Activated CD8-positive, alpha-beta memory T cell treated with anti-CD3 and anti-CD28 coated beads, Interleukin-2, amount 50 U/mL, for 1 hour (primary cell): ENCODE measurements at regions not wholly inside any gene's neighbourhood (a gene's known extent, or its start where the extent isn't known, plus 50 kb on each side); places are given as distances from the start of the nearest gene placed in this dataset.

Experiments used
- DNase-seq: peaks from one replicate; pipeline ENCODE4 v3.0.0-alpha.2; 2020; ENCODE audit errors: extremely low read depth

DNA sequence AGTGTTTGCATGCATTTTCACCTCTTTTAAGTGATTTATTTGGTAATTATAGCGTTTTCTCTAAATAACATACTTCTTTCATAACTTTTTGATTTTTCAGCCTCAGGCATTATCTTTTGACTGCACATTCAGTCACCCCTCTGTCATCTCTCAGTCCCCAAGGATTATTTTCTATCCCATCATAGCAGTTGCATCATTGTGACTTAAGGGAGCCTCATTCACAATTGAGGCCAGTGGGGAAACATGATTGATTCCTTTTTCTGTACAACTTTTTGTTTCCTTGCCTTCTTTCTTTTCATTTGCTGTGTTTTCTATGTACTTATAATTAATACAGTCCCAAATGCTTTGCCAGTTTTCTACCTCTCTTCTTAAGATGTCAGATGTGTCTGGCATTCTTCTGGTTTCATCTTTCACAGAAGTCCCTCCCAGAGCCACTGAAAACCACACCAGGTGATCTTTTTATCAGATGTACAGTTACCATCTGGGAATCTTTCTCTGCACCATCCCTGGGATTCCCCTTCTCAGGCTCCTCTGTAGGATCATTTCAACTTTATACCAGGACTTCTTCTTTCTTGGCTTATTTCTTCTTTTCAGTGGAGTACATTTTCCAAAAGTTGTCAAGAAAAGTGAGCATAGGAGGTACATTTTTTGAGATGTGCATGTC lies 151.4 kb downstream of the RAP2B start:
- DNase-seq, result no peak

DNA sequence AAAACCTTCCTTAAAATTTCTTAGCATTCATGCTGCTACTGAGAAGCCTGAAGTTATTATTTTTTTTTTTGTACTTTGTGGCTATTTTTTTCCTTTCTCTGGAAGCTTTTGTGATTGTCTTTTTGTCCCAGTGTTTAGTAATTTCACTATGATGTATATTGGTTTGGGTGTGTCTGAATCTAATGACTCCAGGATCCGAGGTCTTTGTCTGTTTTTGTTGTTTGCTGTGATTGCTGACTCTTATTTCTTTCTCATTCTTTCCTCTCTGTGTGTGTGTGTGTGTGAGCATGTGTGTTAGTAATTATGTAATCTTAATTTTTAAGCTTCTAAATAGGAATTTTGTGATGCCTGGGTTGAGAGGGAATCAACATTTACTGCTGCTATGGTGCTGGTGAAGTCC lies 152.0 kb downstream of the RAP2B start:
- DNase-seq, result no peak

DNA sequence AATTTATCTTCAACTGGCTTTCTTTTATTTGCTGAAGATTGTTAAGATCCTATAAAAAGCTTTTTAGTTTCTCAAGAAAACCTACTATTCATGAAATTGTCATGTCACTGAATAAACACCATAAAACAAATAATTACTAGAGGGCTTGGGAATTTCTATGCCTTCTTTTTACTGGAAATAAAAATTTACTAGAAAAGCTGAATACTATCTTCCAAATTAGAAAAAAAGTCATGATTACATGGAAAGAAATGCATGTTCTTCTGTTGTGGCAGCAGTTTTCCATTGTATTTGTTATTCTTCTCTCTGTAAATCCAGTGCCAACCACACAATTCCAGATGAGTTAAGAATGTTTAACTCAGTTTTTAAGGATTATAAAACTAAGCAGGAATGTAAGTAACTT lies 153.8 kb downstream of the RAP2B start:
- DNase-seq, result no peak

DNA sequence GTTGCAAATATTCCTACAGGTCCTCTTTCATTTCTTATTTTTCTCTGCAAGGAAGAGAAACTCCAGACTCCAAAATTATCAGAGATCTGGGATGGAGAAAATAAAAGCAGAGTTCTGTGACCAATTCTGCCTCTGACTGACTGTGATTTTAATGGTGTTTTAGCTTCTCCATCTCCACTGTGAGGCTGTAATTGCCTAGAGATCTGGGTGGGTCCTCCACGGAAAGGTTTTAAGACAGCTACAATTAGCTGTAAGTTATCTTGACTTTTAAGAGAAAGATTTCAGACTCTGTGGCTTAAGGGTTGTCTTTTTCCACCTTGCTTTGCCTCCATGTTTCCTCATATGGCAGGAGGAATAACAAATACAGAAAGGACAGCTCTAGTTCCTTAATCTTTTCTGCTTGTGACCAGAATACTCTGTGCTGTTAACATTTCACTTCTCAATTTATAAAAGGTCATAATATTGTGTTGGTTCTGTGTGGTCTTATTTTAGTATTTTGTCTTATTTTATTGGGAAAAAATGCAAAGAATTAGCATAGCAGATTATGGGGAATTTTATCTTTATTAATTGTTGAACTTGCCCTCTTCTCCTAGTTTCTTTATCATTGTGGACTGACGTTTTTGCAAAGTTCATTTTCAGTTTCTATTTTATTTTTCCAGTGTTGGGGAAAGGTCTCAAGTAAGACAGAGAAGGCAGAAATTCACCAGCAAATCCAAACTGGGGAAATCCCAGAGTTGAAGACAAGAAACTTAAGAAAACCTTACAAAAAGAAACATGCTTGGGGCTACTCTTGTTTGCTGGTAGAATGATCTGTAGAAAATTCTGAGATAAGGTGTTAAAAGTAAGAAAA lies 157.9 kb downstream of the RAP2B start:
- no peak for DNase-seq

DNA sequence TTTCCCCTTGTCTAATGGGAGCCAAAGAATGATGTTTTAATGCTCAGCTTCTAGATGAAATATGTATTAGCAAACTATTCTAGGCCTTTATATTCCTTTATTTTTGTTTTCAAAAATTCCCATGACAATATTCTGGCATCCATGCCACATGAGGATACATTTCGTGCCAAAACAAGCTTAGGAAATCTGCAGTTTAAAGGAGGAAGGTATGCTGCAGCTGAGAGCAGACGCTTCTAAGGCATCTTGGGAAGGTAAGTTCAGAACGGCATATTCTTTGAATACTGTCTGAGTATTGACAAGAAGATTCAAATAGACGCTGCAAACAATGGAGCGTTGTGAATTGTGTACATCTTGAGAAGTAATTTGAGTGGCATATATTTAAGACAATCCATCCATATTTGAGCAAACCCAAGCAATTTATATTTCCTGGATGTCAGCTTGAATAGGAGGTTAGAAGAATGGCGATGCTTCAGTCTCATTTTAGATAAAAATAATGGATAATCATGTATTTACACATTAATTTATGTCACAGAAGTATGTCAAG lies 158.6 kb downstream of the RAP2B start:
- no peak for DNase-seq

DNA sequence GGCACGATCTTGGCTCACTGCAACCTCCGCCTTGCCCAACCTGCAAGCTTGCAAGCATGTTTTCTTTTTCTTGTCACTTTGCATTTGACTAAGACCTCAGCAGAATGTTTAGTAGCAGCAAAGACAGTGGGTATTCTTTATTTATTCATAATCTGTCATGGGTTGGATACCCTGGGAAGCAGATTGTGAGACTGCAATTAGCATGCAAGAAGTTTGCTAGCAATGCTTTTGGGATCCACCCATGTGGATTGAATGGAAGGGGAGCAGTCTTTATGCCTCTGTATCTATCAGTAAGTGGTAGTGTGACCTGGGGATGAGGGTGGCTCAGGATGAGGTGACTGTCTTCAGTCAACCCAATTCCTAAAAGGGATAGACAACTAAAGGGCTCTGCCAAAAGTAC lies 166.7 kb downstream of the RAP2B start:
- DNase-seq, result no peak

DNA sequence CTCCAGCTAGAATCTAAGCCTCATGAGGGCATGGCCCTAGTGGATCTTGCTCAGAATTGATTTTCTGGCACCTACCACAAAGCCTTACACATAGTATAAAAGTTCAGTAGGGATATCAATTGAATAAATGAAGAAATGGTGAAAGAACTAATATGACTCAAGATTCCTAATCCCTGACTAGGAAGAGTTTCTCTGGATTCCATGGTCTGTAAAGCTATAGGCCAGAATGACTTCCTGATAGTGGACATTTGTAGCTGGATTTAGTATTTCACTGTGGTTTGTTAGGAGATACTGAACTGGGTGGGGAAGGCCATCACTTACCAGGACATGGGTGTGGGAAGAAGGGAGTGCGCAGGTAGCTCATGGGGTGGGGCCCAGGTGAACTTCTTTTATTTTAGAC lies 168.9 kb downstream of the RAP2B start:
- no peak for DNase-seq

DNA sequence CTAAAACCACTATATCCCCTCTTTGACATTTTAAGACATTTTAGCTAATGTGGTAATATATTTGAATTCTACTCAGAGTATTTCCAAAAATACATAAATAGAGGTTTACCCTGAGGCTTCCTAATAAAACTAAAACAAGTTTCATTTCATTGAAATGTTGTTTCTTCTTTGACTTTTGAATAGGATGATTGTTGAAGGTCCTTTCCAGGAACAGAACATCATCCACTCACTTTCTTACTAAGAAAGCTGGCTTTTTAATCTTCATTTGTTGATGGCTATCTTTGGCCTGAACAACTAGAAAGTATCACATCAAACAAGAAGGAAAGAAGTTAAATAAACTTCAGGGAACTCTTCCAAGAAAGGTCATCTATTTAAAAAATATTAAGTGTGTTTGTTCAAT lies 169.7 kb downstream of the RAP2B start:
- DNase-seq, result no peak

DNA sequence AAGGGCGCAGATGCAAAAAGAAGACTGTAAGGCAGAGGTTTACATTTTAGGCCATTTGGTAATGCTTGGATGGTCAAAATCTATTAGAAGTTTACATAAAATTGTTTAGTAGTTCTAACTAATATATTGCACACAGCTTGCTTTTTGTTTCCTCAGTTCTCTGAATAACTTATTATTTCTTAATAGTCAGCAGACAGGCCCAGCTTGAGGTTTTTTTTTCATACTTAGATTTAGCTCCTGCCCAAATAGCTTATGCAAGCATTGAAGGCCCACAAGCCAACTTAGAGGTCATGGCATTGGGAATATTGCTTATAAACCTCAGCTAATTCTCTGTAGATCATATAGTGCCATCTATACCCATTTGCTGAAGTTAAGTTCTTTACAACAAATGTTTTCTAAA lies 172.5 kb downstream of the RAP2B start:
- DNase-seq, result no peak

DNA sequence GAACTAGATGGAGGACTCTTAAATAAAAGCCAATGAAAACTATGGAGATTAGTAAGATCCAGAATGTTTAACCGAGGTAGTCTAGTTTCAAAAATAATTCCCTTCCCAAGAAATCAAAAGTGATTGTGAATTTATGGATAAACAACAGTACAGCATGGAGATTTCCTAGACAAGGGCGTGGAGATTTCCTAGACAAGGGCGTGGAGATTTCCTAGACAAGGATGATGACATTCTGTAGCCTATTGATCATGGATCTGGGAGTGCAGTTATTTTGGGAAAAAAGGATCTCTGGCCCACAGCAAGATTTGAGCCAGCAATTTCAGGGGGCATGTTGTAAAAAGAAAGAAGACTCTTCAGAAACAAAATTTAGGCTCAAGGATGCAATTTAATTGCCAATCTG lies 175.3 kb downstream of the RAP2B start:
- DNase-seq, result no peak

DNA sequence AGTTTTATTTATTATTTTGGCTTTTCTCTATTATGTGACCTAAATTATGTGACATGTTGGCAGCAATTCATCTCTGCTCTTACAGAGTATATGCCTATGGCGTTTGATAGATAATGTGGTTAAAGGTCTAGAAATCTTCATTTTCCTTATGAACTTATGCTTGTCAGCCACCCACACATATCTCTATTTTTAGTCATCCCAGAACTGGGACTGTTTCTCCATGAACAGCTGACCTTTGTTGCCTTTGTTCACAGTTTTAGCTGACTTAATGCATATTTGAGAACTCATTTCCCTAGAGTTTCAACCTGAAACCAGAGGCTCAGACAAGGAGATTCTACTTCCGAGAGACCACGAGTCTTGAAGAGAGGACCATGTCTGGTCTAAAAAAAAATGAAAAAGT lies 176.5 kb downstream of the RAP2B start:
- no peak for DNase-seq

DNA sequence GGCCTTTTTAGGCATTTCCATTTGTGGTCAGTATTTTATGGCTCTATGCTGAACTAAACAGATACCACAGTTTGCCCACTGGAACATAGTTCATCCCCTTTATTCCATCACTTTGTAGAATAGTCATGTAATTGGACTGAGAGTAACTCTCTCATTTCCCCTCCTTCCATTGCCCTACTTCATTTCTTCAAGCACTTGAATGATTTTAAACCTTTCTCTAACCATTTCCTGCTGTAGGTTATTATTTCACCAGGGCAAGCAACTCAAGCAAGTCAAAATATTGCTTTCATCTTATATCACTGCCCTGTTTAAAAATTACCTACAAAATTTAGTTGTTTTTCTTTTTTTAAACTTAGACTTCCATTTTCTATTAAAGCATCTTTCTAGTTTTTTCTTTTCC lies 177.0 kb downstream of the RAP2B start:
- no peak for DNase-seq

DNA sequence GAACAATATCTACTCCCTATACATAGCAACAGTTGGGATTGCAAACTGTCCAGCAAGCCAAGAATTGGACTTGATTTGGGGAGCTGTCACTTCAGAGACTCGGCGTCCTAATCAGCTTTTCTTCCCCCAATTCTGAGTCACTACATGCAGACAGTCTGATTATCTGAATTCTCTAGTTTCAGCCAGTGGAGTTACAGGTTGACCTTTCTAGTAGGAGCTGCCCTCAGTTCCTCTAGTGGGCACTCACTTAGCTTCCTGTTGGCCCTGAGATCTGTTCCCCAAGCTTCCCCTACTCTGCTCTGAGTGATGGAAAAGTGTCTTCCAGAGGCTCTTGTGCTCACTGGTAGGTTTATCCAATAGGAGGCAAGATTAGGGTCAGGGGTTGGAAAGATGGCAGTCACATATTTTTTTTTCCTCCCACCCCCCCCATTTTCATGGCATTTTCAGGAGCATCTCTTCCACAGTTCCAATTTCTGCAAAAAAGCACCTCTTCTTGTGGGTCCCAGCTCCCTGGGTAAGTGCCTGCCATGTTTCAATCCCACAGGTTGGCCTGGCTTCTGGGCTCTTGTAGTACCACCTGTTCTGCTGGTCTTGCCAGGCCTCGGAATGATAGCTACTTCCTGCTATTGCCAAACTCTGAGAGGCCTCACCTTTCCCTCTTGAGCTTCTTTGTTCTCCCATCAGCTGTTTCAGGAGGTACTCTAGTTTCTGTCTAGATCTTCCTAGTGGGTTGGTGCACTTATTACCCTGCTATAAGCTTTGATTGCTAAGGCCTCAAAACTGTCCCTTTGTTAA lies 182.2 kb downstream of the RAP2B start:
- no peak for DNase-seq

DNA sequence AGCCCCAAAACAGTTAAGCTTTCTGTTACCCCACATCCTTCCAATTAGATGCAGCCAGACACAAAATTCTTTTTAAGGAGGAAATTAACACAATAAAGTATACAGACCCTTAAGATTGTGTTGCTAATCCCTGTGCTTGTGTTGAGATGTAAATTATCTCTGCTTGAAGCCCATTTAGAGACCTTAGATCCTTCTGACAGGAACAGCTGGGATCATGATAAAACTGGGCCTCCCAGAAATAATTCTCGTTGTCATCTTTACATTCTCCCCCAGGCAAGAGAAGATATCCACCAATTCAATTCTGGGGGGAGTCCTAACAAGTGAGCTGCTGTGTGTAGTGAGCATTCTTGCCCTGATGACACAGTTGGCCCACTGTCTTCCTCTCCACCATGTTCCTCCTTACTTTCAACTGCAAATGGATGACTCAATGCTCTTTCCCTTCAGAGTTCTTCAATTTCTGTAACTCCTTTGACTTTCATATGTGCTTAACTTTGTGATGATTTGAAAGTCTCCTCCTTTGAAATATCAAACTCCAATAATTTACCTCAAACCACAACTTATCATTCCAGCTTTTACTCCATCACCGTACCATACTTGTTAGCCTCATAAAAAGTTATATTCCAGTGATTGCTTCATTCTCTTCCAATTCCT lies 186.6 kb downstream of the RAP2B start:
- DNase-seq, result no peak

DNA sequence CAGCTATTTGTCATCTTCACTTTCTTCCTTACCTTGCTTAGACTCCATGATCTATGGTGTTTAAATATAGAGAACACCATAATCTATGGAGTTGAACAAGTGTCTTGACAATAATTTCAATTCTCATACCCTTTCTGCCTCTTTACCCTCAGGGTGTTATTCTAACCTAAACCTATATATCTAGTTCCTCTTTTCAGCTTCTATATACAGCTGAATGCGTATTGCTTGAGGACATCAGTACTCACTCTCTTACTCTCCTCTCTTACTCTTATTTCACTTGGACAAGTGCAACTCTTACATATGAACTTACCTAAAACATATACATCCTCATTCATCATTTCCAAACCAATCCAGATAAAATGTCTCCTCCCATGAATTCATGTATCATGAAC lies 187.1 kb downstream of the RAP2B start:
- DNase-seq, result no peak

DNA sequence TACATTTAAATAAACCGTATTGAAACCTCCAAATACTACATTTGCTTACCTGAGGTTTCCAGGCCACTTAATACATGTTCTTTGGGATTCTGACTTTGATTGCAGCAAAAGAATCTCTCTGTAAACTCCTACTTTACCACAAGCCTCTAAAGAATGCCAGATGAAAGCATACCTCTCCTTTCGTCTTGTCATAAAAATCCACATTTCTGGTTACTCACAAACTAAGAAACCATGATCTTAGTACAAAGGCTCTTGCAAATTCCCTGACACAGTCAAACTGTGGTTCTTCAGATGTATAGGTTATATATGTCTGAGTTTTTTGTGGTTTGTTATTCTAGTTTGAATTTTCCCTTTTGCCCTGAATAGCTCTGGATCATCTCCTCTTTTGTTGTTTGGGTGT lies 188.4 kb downstream of the RAP2B start:
- no peak for DNase-seq

DNA sequence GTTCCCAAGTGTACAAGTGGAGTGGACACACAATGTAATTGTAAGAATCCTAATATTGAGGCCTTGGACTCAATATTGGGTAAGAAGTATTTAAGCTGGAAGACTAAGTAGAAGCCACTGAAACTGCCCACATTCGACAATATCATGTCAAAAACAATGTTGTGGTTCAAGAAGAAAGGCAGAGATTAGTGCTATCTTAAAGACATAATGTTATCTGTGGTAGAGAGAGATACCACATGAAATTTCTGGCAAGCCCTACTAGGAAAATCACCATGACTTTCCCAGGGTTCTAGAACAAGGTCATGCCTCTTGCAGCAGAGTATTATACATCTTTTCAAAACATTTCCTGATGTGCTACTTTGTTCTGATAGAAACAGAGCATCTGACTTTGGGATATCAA lies 192.6 kb downstream of the RAP2B start:
- no peak for DNase-seq

DNA sequence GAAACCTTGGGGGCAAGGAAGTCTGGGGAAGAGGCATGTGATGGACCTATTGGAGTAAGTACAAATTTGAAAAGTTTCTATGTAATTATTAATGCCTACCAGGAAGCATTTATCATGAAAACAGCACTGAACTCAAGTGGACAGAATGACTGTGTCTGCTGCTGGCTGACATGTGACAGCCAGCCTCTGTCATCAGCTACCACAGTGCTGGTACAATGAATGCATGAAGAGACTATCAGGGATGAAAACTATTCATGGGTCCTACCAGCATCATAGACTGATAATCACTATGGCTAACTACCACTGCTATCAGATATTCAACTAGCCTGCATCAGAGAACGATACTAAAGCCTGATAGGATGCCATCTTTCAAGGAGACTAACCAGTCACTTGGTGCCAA lies 193.5 kb downstream of the RAP2B start:
- no peak for DNase-seq

DNA sequence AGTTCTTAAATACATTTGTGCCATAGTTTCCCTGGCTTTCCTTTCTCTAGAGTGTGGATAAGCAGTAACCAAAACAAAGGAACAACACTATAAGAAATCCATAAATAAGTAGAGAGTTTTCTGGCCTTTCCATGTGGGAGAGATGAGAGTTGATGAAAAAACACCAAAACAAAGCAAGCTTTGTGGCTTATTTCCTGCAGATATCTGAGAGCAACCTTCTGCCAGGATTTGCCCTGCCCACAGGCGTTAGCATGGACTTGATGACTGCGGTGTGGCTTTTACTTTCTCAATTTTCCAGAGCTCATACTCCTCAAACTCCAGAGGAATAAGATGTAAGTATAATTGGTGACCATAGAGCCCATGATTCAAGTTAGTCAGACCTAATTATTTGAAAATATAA lies 194.9 kb downstream of the RAP2B start:
- DNase-seq, result no peak

DNA sequence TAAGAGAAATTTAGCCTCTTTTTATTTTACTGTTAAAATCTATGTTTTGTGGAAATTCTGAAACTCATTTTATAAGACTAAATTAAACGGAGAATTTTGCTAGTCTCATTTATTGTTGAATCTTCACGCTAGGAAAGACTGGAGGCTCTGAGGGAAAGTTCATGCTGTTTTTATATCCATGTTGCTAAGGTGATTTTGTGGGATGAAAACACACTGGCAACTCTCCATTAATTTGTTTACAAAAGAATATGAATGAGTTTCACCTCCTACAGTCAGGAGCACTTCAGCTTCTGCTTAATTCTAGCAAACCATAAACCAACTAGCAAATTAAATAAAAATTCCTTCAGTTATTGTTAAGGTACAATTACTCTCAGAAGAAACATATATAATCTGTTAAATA lies 195.4 kb downstream of the RAP2B start:
- no peak for DNase-seq

DNA sequence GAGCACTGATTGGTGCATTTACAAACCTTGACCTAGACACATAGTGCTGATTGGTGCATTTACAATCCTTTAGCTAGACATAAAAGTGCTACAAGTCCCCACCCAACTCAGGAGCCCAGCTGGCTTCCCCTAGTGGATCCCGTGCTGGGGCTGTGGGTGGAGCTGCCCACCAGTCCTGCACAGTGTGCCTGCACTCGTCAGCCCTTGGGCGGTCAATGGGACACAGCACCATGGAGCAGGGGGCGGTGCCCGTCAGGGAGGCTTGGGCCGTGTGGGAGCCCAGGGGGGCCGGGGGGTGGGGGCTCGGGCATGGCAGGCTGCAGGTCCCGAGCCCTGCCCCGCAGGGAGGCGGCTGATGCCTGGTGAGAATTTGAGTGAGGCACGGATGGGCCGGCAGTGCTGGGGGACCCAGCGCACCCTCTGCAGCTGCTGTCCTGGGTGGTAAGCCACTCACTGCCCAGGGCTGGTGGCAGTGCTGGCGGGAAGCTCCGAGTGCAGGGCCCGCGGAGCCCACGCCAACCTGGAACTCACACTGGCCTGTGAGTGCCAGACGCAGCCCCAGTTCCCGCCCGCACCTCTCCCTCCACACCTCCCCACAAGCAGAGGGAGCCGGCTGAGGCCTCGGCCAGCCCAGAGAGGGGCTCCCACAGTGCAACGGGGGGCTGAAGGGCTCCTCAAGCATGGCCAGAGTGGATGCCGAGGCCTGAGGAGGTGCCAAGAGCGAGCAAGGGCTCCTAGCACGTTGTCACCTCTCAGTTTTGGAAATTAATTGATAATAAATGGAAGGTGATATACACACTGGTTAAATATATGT lies 207.7 kb downstream of the RAP2B start:
- DNase-seq, result no peak
